SJCRH30 (cell line): ENCODE measurements at regions not wholly inside any gene's neighbourhood (a gene's known extent, or its start where the extent isn't known, plus 50 kb on each side); places are given as distances from the start of the nearest gene placed in this dataset.
A peak's percentile ranks its signal among the peaks of the same experiment; 100 is the strongest.

Source experiments
- DNase-seq, 2 experiments: peaks; one replicate each; pipeline ENCODE4 v3.0.0-alpha.2; 2015 to 2020
- H3K27ac ChIP-seq: fragments of 250-450 bp; sonication (Bioruptor Pico); 2 replicates; pipeline ENCODE4 v1.5.1; 2020; ENCODE audit warnings: mild to moderate bottlenecking, moderate library complexity
- H3K27me3 ChIP-seq: fragments of 250-450 bp; sonication (Bioruptor Pico); 2 replicates; pipeline ENCODE4 v1.5.1; 2020; ENCODE audit warnings: mild to moderate bottlenecking, moderate library complexity
- H3K36me3 ChIP-seq: fragments of 250-450 bp; sonication (Bioruptor Pico); 2 replicates; pipeline ENCODE4 v1.5.1; 2020; ENCODE audit warnings: mild to moderate bottlenecking, moderate library complexity
- H3K4me1 ChIP-seq: fragments of 250-450 bp; sonication (Bioruptor Pico); 2 replicates; pipeline ENCODE4 v1.5.1; 2020; ENCODE audit warnings: mild to moderate bottlenecking, moderate library complexity
- H3K4me3 ChIP-seq: fragments of 250-450 bp; sonication (Bioruptor Pico); 2 replicates; pipeline ENCODE4 v1.5.1; 2020; ENCODE audit warnings: mild to moderate bottlenecking, moderate library complexity
- H3K9me3 ChIP-seq: fragments of 250-450 bp; sonication (Bioruptor Pico); replicated peaks from 2 replicates; pipeline ENCODE4 v1.5.1; 2020; ENCODE audit warnings: mild to moderate bottlenecking, moderate library complexity

GRCh38 chr18:49656073-49656692, 94.3 kb downstream of the LIPG start:
- no peaks in the 10 kb centered on the region for H3K9me3 ChIP-seq
- H3K27ac ChIP-seq = no peak overlapping the region
- no peaks in the 10 kb centered on the region for H3K27me3 ChIP-seq
- H3K36me3 ChIP-seq = no peaks in the 10 kb centered on the region
- DNase-seq = peak; percentile 86 to 92
- peaks cover 17% of the 10 kb centered on the region for H3K4me1 ChIP-seq
- H3K4me3 ChIP-seq = no peak overlapping the region

DNA sequence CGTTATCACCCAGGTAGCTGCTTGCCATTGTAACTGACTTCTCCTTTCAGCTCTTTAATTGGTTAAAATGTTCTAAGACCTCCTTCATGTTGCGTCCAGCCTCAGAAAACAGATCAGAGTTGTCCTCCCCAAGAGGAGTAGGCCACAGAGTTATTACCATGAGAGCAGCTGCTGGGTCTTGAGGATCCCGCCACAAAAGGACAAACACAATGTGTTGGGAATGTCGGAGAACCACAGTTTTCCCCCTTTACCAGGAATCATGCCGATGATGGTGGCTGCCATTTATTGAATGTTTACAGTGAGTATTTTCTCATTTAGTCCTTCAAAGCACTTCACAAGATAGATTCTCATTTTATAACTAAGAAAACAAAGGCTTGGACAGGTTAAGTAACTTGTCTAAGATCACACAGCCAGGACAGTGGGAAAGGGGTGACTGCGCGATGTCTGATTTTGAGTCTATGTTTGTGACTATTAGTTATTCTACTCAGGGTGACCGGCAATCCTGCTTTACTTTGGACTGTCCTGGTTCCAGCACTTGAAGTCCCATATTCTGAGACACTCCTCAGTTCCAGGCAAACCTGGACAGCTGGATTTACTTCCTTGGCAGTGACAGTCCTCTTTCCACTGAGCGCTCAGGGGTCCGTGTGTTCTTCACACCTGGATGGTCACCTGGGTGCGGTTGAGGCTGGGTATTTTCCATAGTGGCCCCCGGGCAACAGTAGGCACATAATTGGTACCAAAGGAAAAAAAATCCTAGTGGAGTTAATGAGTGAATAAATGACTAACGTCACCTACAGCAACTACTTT, 93.6 kb downstream of the LIPG start:
- Histone ChIP-seq H3K9me3 (no peaks in the 10 kb centered on the region), H3K4me1 (peaks cover 17% of the 10 kb centered on the region), H3K27me3 (no peaks in the 10 kb centered on the region), H3K36me3 (no peaks in the 10 kb centered on the region), H3K4me3 (no peak overlapping the region), H3K27ac (0 out of 2 replicates have a peak overlapping the region, but pooled peaks have one; percentile 3)
- peak; percentile 31 to 61 for DNase-seq

DNA sequence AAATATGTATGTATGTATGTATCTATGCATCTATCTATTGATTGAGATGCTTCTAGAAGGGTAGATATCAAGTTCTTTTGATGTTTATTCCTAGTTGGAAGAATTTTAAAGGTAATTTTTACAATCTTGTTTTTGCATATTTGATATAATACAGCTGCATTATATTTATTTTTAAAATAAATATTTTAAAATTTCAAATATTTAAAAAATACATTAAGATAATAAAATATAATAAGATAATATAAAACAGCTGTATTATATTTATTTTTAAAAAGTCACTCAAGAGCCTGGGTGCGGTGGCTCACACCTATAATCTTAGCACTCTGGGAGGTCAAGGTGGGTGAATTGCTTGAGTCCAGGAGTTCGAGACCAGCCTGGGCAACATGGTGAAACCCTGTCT, 92.5 kb downstream of the LIPG start:
- Histone ChIP-seq H3K4me3 (no peak overlapping the region), H3K27me3 (no peaks in the 10 kb centered on the region), H3K36me3 (no peaks in the 10 kb centered on the region), H3K4me1 (peaks cover 18% of the 10 kb centered on the region), H3K27ac (no peak overlapping the region), H3K9me3 (no peaks in the 10 kb centered on the region)
- no peak for DNase-seq

GRCh38 chr18:49652881-49653724, 91.2 kb downstream of the LIPG start:
- Histone ChIP-seq H3K36me3 (no peaks in the 10 kb centered on the region), H3K9me3 (no peaks in the 10 kb centered on the region), H3K27ac (no peak overlapping the region), H3K4me1 (peaks cover 31% of the 10 kb centered on the region), H3K4me3 (no peak overlapping the region), H3K27me3 (no peaks in the 10 kb centered on the region)
- peak in 1 of 2 experiments; percentile 47 for DNase-seq

GRCh38 chr18:49651033-49651432, 89.2 kb downstream of the LIPG start:
- Histone ChIP-seq H3K4me3 (no peak overlapping the region), H3K27me3 (no peaks in the 10 kb centered on the region), H3K36me3 (no peaks in the 10 kb centered on the region), H3K9me3 (no peaks in the 10 kb centered on the region), H3K4me1 (peaks cover 49% of the 10 kb centered on the region), H3K27ac (no peak overlapping the region)
- DNase-seq = no peak

- Histone ChIP-seq H3K36me3 (no peaks in the 10 kb centered on the region), H3K27ac (no peak overlapping the region), H3K4me1 (peaks cover 50% of the 10 kb centered on the region), H3K4me3 (no peak overlapping the region), H3K27me3 (no peaks in the 10 kb centered on the region), H3K9me3 (no peaks in the 10 kb centered on the region)
- DNase-seq = no peak
Observed at GRCh38 chr18:49650426-49650891, 88.6 kb downstream of the LIPG start.

- peak overlapping the region; percentile 77 for H3K27ac ChIP-seq
- peaks cover 44% of the 10 kb centered on the region for H3K4me1 ChIP-seq
- no peak overlapping the region for H3K4me3 ChIP-seq
- no peak for DNase-seq
- no peaks in the 10 kb centered on the region for H3K36me3 ChIP-seq
- H3K27me3 ChIP-seq = no peaks in the 10 kb centered on the region
- no peaks in the 10 kb centered on the region for H3K9me3 ChIP-seq
Observed at GRCh38 chr18:49648811-49649210, 87.0 kb downstream of the LIPG start.
